GM21423 (cell line): ENCODE measurements at regions not wholly inside any gene's neighbourhood (a gene's known extent, or its start where the extent isn't known, plus 50 kb on each side); places are given as distances from the start of the nearest gene placed in this dataset.
A peak's percentile ranks its signal among the peaks of the same experiment; 100 is the strongest.

ENCODE experiments used
- ATAC-seq: cut with Tn5 transposase; IDR thresholded peaks from one replicate; pipeline ENCODE4 v1.9.1; 2021; ENCODE audit warnings: mild to moderate bottlenecking, moderate library complexity; ENCODE audit not compliant: unreplicated experiment

- no peak for ATAC-seq
Measured at GRCh38 chr5:109476292-109476691, 66.5 kb upstream of the PJA2 start.

GRCh38 chr5:109469896-109470662, 60.3 kb upstream of the PJA2 start:
- ATAC-seq = no peak

GRCh38 chr5:109468737-109469420, 59.1 kb upstream of the PJA2 start:
- ATAC-seq = peak; percentile 99

- ATAC-seq = no peak
Measured at GRCh38 chr5:109468288-109468676, 58.5 kb upstream of the PJA2 start.

- ATAC-seq = no peak
Measured at GRCh38 chr5:109467058-109467457, 57.3 kb upstream of the PJA2 start.
